ENCODE measurements at regions not wholly inside any gene's neighbourhood (a gene's known extent, or its start where the extent isn't known, plus 50 kb on each side); places are given as distances from the start of the nearest gene placed in this dataset.

GRCh38 chr5:106956886-106957285, 713.9 kb downstream of the EFNA5 start:
- TF ChIP-seq FOS (IDR thresholded peaks at IDR 0.05; ENCODE audit: borderline replicate concordance, insufficient read depth, low read length) (no peak), POLR2A (IDR thresholded peaks at IDR 0.05; ENCODE audit: low read depth, low read length) (no peak), GATA2 (IDR thresholded peaks at IDR 0.05; ENCODE audit: insufficient read depth, insufficient read length, low read depth, low read length) (no peak), CTCF (IDR thresholded peaks at IDR 0.05; ENCODE audit: extremely low read depth in 1 of 2, insufficient read depth in 1 of 2, low read depth in 1 of 2, low read length in 2 of 2) (no peak)
- FAIRE-seq = no peak
- CTCF ChIA-PET = interaction anchor here (0.9 to 1.3 kb wide), 3 partner anchors 9 to 615 kb away, joined by 3 read pairs; no protein-coding TSS in a partner anchor

DNA sequence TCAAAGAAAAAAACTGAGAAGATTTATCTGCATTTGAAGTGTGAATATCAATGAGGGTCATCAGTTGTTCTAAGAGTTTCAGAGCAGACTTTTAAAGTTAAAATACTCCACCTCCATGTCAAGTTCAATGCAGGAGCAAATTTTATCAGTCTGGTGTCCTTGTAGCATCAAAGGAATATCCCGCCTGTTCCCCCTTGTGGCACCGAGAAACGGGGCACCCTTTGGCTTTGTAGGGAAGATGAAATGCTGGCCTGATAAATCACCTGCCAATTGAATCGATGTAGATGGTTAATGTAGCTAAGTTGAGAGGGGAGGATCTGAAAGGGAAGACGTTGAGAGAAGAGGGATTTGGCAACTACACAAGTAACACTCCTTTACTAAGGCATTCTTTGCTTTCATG, 714.5 kb downstream of the EFNA5 start:
- dilution Hi-C loops (cut with MboI; ENCODE audit: extremely low pct_ligation_motif_present, low sequenced_read_pairs) = no loop called here
- H3K9me3 ChIP-seq (replicated peaks; ENCODE audit: control insufficient read depth, insufficient read depth, low read length) = no peaks in the 10 kb centered on the region
- no peak for FAIRE-seq
- no peak overlapping the region for H3K9ac ChIP-seq (replicated peaks; ENCODE audit: extremely low read depth, insufficient read depth, low read length)
- no peak overlapping the region for H3K27ac ChIP-seq (ENCODE audit: insufficient read depth, low read depth, low read length)
- no peak overlapping the region for H2AFZ ChIP-seq (ENCODE audit: low read depth, low read length)
- peaks cover 9% of the 10 kb centered on the region for H3K4me1 ChIP-seq (ENCODE audit: control insufficient read depth, extremely low read depth, insufficient read depth, low read length)
- H3K4me3 ChIP-seq (replicated peaks in 1 of 3; ENCODE audit: insufficient read depth in 1 of 3, low read depth in 1 of 3, low read length in 3 of 3) = no peak overlapping the region
- no TSS peak for BruUV-seq (replicated peaks)
- H3K36me3 ChIP-seq (ENCODE audit: control insufficient read depth in 2 of 2, extremely low read depth in 1 of 2, insufficient read depth in 2 of 2, low read length in 2 of 2) = no peaks in the 10 kb centered on the region
- TF ChIP-seq MYC (IDR thresholded peaks at IDR 0.05; ENCODE audit: low read depth, low read length) (no peak), FOS (IDR thresholded peaks at IDR 0.05; ENCODE audit: borderline replicate concordance, insufficient read depth, low read length) (no peak), POLR2A (IDR thresholded peaks at IDR 0.05; ENCODE audit: low read depth, low read length) (no peak), POLR2AphosphoS5 (IDR thresholded peaks at IDR 0.05; ENCODE audit: insufficient read depth, low read depth, low read length) (no peak), GATA2 (IDR thresholded peaks at IDR 0.05; ENCODE audit: insufficient read depth, insufficient read length, low read depth, low read length) (no peak), JUN (IDR thresholded peaks at IDR 0.05; ENCODE audit: borderline replicate concordance, insufficient read depth, insufficient read length, low read depth) (no peak)
- no peak overlapping the region for H3K4me2 ChIP-seq (ENCODE audit: insufficient read depth, low read length)
- DNase-seq (ENCODE audit: low read depth, low spot score) = no peak
- POLR2A ChIA-PET = no interaction called here
- H4K20me1 ChIP-seq (replicated peaks; ENCODE audit: control insufficient read depth, extremely low read depth, insufficient read depth, low read length) = no peaks in the 10 kb centered on the region
- H3K27me3 ChIP-seq (ENCODE audit: control insufficient read depth in 2 of 2, insufficient read depth in 2 of 2, low read length in 2 of 2) = no peaks in the 10 kb centered on the region
- H3K9me1 ChIP-seq (replicated peaks; ENCODE audit: control insufficient read depth, extremely low read depth, insufficient read depth, low read length) = no peaks in the 10 kb centered on the region
- CTCF ChIA-PET = interaction anchor here (1.1 to 1.3 kb wide), 2 partner anchors 9 to 11 kb away, joined by 3 read pairs; no protein-coding TSS in a partner anchor
- H3K79me2 ChIP-seq (ENCODE audit: control insufficient read depth, insufficient read depth, low read length) = no peaks in the 10 kb centered on the region
- intact Hi-C loops (cut with micrococcal nuclease) = no loop called here

More at GRCh38 chr5:106956886-106957285, 713.9 kb downstream of the EFNA5 start:
- no TSS peak for BruUV-seq (replicated peaks)
- no peak for DNase-seq (ENCODE audit: low read depth, low spot score)
- Histone ChIP-seq H3K4me3 (replicated peaks in 1 of 3; ENCODE audit: insufficient read depth in 1 of 3, low read depth in 1 of 3, low read length in 3 of 3) (no peak overlapping the region), H3K4me1 (ENCODE audit: control insufficient read depth, extremely low read depth, insufficient read depth, low read length) (peaks cover 9% of the 10 kb centered on the region), H3K27me3 (ENCODE audit: control insufficient read depth in 2 of 2, insufficient read depth in 2 of 2, low read length in 2 of 2) (no peaks in the 10 kb centered on the region), H3K9me1 (replicated peaks; ENCODE audit: control insufficient read depth, extremely low read depth, insufficient read depth, low read length) (no peaks in the 10 kb centered on the region), H4K20me1 (replicated peaks; ENCODE audit: control insufficient read depth, extremely low read depth, insufficient read depth, low read length) (no peaks in the 10 kb centered on the region), H3K27ac (ENCODE audit: insufficient read depth, low read depth, low read length) (no peak overlapping the region), H3K9me3 (replicated peaks; ENCODE audit: control insufficient read depth, insufficient read depth, low read length) (no peaks in the 10 kb centered on the region), H3K4me2 (ENCODE audit: insufficient read depth, low read length) (no peak overlapping the region), H3K36me3 (ENCODE audit: control insufficient read depth in 2 of 2, extremely low read depth in 1 of 2, insufficient read depth in 2 of 2, low read length in 2 of 2) (no peaks in the 10 kb centered on the region), H3K79me2 (ENCODE audit: control insufficient read depth, insufficient read depth, low read length) (no peaks in the 10 kb centered on the region), H3K9ac (replicated peaks; ENCODE audit: extremely low read depth, insufficient read depth, low read length) (no peak overlapping the region), H2AFZ (ENCODE audit: low read depth, low read length) (no peak overlapping the region)
- POLR2A ChIA-PET = no interaction called here
- dilution Hi-C loops (cut with MboI; ENCODE audit: extremely low pct_ligation_motif_present, low sequenced_read_pairs) (no loop called here), intact Hi-C loops (cut with micrococcal nuclease) (no loop called here)

Measured in endothelial cell of umbilical vein (primary cell).